ENCODE measurements at regions not wholly inside any gene's neighbourhood (a gene's known extent, or its start where the extent isn't known, plus 50 kb on each side); places are given as distances from the start of the nearest gene placed in this dataset.

- no peak for DNase-seq
- Histone ChIP-seq H3K36me3 (no peaks in the 10 kb centered on the region), H3K4me1 (no peaks in the 10 kb centered on the region), H3K27ac (no peak overlapping the region), H3K4me3 (no peak overlapping the region), H3K9me3 (no peaks in the 10 kb centered on the region), H3K27me3 (no peaks in the 10 kb centered on the region)
- TF ChIP-seq, protein P1, sequence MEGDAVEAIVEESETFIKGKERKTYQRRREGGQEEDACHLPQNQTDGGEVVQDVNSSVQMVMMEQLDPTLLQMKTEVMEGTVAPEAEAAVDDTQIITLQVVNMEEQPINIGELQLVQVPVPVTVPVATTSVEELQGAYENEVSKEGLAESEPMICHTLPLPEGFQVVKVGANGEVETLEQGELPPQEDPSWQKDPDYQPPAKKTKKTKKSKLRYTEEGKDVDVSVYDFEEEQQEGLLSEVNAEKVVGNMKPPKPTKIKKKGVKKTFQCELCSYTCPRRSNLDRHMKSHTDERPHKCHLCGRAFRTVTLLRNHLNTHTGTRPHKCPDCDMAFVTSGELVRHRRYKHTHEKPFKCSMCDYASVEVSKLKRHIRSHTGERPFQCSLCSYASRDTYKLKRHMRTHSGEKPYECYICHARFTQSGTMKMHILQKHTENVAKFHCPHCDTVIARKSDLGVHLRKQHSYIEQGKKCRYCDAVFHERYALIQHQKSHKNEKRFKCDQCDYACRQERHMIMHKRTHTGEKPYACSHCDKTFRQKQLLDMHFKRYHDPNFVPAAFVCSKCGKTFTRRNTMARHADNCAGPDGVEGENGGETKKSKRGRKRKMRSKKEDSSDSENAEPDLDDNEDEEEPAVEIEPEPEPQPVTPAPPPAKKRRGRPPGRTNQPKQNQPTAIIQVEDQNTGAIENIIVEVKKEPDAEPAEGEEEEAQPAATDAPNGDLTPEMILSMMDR (IDR thresholded peaks at IDR 0.05) = no peak
- intact Hi-C loops (cut with DNase I; ENCODE audit: low total_unique reads) = no loop called here
Measured at GRCh38 chr16:63298993-63299392, 1262.8 kb upstream of the CDH8 start.

DNA sequence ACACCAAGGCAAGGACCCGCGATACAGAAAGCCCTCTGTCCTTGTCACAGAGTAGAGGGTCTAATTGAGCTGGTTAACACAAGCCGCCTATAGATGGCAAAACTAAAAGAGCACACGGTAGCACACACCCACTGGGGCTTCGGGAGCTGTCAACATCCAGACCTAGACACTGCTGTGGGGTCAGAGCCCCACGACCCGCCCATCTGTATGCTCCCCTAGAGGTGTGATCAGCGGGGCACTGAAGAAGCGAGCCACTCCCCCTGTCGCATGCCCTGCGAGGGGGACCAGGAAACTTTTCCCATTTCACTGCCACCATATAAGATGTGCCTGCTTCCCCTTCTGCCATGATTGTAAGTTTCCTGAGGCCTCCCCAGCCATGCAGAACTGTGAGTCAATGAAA lies 1255.8 kb upstream of the CDH8 start:
- TF ChIP-seq, protein P1 (IDR thresholded peaks at IDR 0.05) = no peak

GRCh38 chr16:63289834-63290460 lies 1253.7 kb upstream of the CDH8 start:
- Histone ChIP-seq H3K27me3 (no peaks in the 10 kb centered on the region), H3K4me3 (no peak overlapping the region), H3K36me3 (no peaks in the 10 kb centered on the region), H3K27ac (no peak overlapping the region), H3K9me3 (no peaks in the 10 kb centered on the region), H3K4me1 (no peaks in the 10 kb centered on the region)
- TF ChIP-seq, protein P1 (IDR thresholded peaks at IDR 0.05) = peak in 1 of 2 experiments; percentile 21
- DNase-seq = peak in 1 of 2 donors; percentile 20
- intact Hi-C loops (cut with DNase I; ENCODE audit: low total_unique reads) = no loop called here

More for the DNA sequence above, 1255.8 kb upstream of the CDH8 start:
- intact Hi-C loops (cut with DNase I; ENCODE audit: low total_unique reads) = no loop called here
- DNase-seq = no peak
- no peaks in the 10 kb centered on the region for H3K27me3 ChIP-seq
- no peak overlapping the region for H3K4me3 ChIP-seq
- no peaks in the 10 kb centered on the region for H3K9me3 ChIP-seq
- H3K4me1 ChIP-seq = no peaks in the 10 kb centered on the region
- H3K36me3 ChIP-seq = no peaks in the 10 kb centered on the region
- no peak overlapping the region for H3K27ac ChIP-seq

GRCh38 chr16:63287401-63287800 lies 1251.2 kb upstream of the CDH8 start:
- TF ChIP-seq, protein P1 (IDR thresholded peaks at IDR 0.05) = no peak
- DNase-seq = no peak
- H3K27me3 ChIP-seq = no peaks in the 10 kb centered on the region
- H3K27ac ChIP-seq = no peak overlapping the region
- no peaks in the 10 kb centered on the region for H3K9me3 ChIP-seq
- intact Hi-C loops (cut with DNase I; ENCODE audit: low total_unique reads) = no loop called here
- no peaks in the 10 kb centered on the region for H3K4me1 ChIP-seq
- H3K4me3 ChIP-seq = no peak overlapping the region
- no peaks in the 10 kb centered on the region for H3K36me3 ChIP-seq

DNA sequence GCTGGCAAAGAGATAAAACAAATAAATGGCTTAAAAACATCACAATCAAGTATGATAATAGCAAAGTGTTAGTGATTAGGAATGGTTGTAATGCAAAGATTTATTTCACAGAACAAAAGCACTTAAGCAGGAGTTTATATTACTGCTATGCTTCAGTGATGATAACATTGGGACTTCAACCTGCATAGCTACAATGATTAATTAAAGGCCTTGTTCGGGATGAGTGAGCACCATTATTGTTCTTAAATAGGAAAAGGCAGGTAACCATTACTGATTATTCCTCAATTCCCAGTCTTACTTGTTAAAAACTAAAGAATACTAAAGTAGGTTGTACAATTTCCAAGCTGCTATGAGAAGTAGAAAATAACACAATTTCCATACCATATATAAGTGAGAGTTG lies 1247.5 kb upstream of the CDH8 start:
- intact Hi-C loops (cut with DNase I; ENCODE audit: low total_unique reads) = no loop called here

More for the DNA sequence above, 1247.5 kb upstream of the CDH8 start:
- Histone ChIP-seq H3K36me3 (no peaks in the 10 kb centered on the region), H3K9me3 (no peaks in the 10 kb centered on the region), H3K27me3 (no peaks in the 10 kb centered on the region), H3K4me3 (no peak overlapping the region), H3K4me1 (no peaks in the 10 kb centered on the region), H3K27ac (no peak overlapping the region)
- DNase-seq = no peak
- TF ChIP-seq, protein P1 (IDR thresholded peaks at IDR 0.05) = no peak

Measured in tibial artery (tissue), 4 donors.